Activated naive CD4-positive, alpha-beta T cell treated with Interleukin-2 at 50 U/mL for 16 hours (primary cell): ENCODE measurements at regions not wholly inside any gene's neighbourhood (a gene's known extent, or its start where the extent isn't known, plus 50 kb on each side); places are given as distances from the start of the nearest gene placed in this dataset.
A peak's percentile ranks its signal among the peaks of the same experiment; 100 is the strongest.

ENCODE experiments used
- DNase-seq: peaks from one replicate; pipeline ENCODE4 v3.0.0-alpha.2; 2020

- DNase-seq: no peak
These were observed 174.5 kb upstream of the PKDCC start for GRCh38 chr2:41873102-41874031.

- DNase-seq: no peak
These were observed 170.6 kb upstream of the PKDCC start for GRCh38 chr2:41877114-41877678.

GRCh38 chr2:41878056-41878455, 169.8 kb upstream of the PKDCC start:
- no peak for DNase-seq

GRCh38 chr2:41878716-41879234, 169.0 kb upstream of the PKDCC start:
- no peak for DNase-seq

GRCh38 chr2:41879235-41879916, 168.4 kb upstream of the PKDCC start:
- DNase-seq: no peak

- DNase-seq: no peak
These were observed 167.1 kb upstream of the PKDCC start for GRCh38 chr2:41880561-41881243.

GRCh38 chr2:41881249-41881648, 166.6 kb upstream of the PKDCC start:
- DNase-seq: no peak

- DNase-seq: no peak
These were observed 163.1 kb upstream of the PKDCC start for GRCh38 chr2:41884718-41885117.

- no peak for DNase-seq
These were observed 161.6 kb upstream of the PKDCC start for GRCh38 chr2:41886145-41886664.

- no peak for DNase-seq
These were observed 161.1 kb upstream of the PKDCC start for GRCh38 chr2:41886757-41887156.

GRCh38 chr2:41890341-41890740, 157.5 kb upstream of the PKDCC start:
- no peak for DNase-seq

GRCh38 chr2:41892476-41892875, 155.3 kb upstream of the PKDCC start:
- DNase-seq: no peak

- no peak for DNase-seq
These were observed 153.1 kb upstream of the PKDCC start for GRCh38 chr2:41894563-41895333.

- no peak for DNase-seq
These were observed 152.5 kb upstream of the PKDCC start for GRCh38 chr2:41895334-41895664.

GRCh38 chr2:41896186-41896846, 151.5 kb upstream of the PKDCC start:
- DNase-seq: peak; percentile 31

- DNase-seq: no peak
These were observed 148.6 kb upstream of the PKDCC start for GRCh38 chr2:41899189-41899588.

GRCh38 chr2:41900101-41900577, 147.7 kb upstream of the PKDCC start:
- no peak for DNase-seq

GRCh38 chr2:41902897-41903296, 144.9 kb upstream of the PKDCC start:
- no peak for DNase-seq

- no peak for DNase-seq
These were observed 144.2 kb upstream of the PKDCC start for GRCh38 chr2:41903474-41904135.

- no peak for DNase-seq
These were observed 143.4 kb upstream of the PKDCC start for GRCh38 chr2:41904459-41904858.
